ENCODE measurements at regions not wholly inside any gene's neighbourhood (a gene's known extent, or its start where the extent isn't known, plus 50 kb on each side); places are given as distances from the start of the nearest gene placed in this dataset.

DNA sequence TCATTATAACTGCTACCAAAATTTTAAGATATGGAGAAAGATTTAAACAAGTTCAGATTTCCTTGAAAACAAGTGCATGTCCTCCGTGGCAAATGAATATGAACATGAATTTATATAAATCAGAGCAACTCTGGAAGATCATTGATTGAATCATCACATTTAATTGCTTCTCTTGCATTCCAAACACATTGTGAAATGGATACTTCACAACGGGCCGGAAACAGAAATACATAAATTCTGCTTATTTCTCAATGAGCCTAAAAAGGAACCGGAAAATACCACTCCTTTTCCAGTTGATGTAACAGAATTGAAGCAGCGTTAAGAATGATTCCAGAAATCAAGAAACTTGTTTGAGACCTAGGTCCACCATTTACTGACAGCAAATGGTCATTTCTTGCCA, 134.6 kb upstream of the BTN3A2 start:
- peaks cover under 1% of the 10 kb centered on the region for H3K36me3 ChIP-seq (ENCODE audit: control insufficient read depth, insufficient read depth, low read length)
- Mint-ChIP-seq H3K9me3 (ENCODE audit: unreplicated experiment) (no peaks in the 10 kb centered on the region), H3K4me1 (ENCODE audit: low read depth, unreplicated experiment) (no peaks in the 10 kb centered on the region), H3K27me3 (ENCODE audit: insufficient read depth, unreplicated experiment) (no peaks in the 10 kb centered on the region), H3K36me3 (ENCODE audit: insufficient read depth, unreplicated experiment) (peaks cover 48% of the 10 kb centered on the region), H3K4me3 (ENCODE audit: unreplicated experiment) (no peak overlapping the region), H3K27ac (ENCODE audit: unreplicated experiment) (no peak overlapping the region)
- H3K27me3 ChIP-seq (replicated peaks; ENCODE audit: control insufficient read depth, insufficient read depth, low read length): no peaks in the 10 kb centered on the region
- DNase-seq: no peak
- peaks cover 4% of the 10 kb centered on the region; the same call in 1 of the 2 replicates for H3K4me1 ChIP-seq
- H3K4me3 ChIP-seq (ENCODE audit: low read depth, low read length): no peak overlapping the region
- POLR2A ChIA-PET: no interaction called here
- no TSS peak for BruUV-seq (replicated peaks)
- intact Hi-C loops (cut with micrococcal nuclease; ENCODE audit: unreplicated experiment): no loop called here
- TF ChIP-seq, protein P1, sequence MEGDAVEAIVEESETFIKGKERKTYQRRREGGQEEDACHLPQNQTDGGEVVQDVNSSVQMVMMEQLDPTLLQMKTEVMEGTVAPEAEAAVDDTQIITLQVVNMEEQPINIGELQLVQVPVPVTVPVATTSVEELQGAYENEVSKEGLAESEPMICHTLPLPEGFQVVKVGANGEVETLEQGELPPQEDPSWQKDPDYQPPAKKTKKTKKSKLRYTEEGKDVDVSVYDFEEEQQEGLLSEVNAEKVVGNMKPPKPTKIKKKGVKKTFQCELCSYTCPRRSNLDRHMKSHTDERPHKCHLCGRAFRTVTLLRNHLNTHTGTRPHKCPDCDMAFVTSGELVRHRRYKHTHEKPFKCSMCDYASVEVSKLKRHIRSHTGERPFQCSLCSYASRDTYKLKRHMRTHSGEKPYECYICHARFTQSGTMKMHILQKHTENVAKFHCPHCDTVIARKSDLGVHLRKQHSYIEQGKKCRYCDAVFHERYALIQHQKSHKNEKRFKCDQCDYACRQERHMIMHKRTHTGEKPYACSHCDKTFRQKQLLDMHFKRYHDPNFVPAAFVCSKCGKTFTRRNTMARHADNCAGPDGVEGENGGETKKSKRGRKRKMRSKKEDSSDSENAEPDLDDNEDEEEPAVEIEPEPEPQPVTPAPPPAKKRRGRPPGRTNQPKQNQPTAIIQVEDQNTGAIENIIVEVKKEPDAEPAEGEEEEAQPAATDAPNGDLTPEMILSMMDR (IDR thresholded peaks at IDR 0.05; ENCODE audit: insufficient read depth in 1 of 2, low read depth in 1 of 2, low read length in 1 of 2, severe bottlenecking in 1 of 2, unreplicated experiment in 1 of 2): no peak
- CTCF ChIA-PET: no interaction called here
- H3K9me3 ChIP-seq: no peaks in the 10 kb centered on the region

- H3K4me3 Mint-ChIP-seq (ENCODE audit: unreplicated experiment): no peak overlapping the region
- no peak for DNase-seq
- H3K4me1 ChIP-seq: peaks cover 10% of the 10 kb centered on the region; the same call in 1 of the 2 replicates
- H3K4me1 Mint-ChIP-seq (ENCODE audit: low read depth, unreplicated experiment): no peaks in the 10 kb centered on the region
- H3K36me3 ChIP-seq (ENCODE audit: control insufficient read depth, insufficient read depth, low read length): no peaks in the 10 kb centered on the region
- intact Hi-C loops (cut with micrococcal nuclease; ENCODE audit: unreplicated experiment): no loop called here
- H3K27me3 ChIP-seq (replicated peaks; ENCODE audit: control insufficient read depth, insufficient read depth, low read length): no peaks in the 10 kb centered on the region
- no peak overlapping the region for H3K27ac Mint-ChIP-seq (ENCODE audit: unreplicated experiment)
- H3K27me3 Mint-ChIP-seq (ENCODE audit: insufficient read depth, unreplicated experiment): no peaks in the 10 kb centered on the region
- H3K36me3 Mint-ChIP-seq (ENCODE audit: insufficient read depth, unreplicated experiment): peaks cover 49% of the 10 kb centered on the region
- H3K9me3 Mint-ChIP-seq (ENCODE audit: unreplicated experiment): no peaks in the 10 kb centered on the region
- no TSS peak for BruUV-seq (replicated peaks)
- H3K4me3 ChIP-seq (ENCODE audit: low read depth, low read length): no peak overlapping the region
- ChIA-PET CTCF (no interaction called here), POLR2A (no interaction called here)
- H3K9me3 ChIP-seq: no peaks in the 10 kb centered on the region
- TF ChIP-seq, protein P1 (IDR thresholded peaks at IDR 0.05; ENCODE audit: insufficient read depth in 1 of 2, low read depth in 1 of 2, low read length in 1 of 2, severe bottlenecking in 1 of 2, unreplicated experiment in 1 of 2): no peak
Observed at GRCh38 chr6:26231006-26231587, 133.9 kb upstream of the BTN3A2 start.

DNA sequence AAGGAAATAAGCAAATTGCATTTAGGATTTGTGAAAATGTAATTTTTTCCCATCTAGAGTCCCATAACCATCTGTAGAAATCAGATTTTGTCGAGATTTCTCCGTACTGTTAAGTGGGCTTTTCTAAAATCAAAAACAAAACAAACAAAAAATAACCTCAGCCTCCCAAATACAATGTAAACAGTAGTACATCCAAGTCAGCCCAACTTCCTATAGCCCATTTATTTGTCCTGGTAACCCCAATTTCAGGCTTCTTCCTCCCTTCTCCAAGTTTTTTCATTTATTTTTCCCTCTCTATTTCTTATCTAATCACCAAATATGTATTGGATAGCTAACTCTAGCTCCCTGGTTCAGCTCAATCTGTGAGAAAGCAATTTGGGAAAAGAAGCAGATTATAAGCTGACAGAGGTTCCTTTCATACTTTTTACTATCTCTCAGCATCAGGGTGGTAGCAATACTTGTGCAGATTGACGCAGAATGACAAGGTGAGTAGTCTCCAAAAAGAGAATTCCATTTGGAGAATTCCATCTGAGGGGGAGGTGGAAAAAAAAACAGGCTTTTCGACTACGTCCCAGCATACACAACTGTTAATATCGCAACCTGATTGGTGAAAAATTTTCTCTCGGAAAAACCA, 132.6 kb upstream of the BTN3A2 start:
- intact Hi-C loops (cut with micrococcal nuclease; ENCODE audit: unreplicated experiment): no loop called here
- H3K27ac Mint-ChIP-seq (ENCODE audit: unreplicated experiment): no peak overlapping the region
- H3K4me1 Mint-ChIP-seq (ENCODE audit: low read depth, unreplicated experiment): no peaks in the 10 kb centered on the region
- H3K4me3 Mint-ChIP-seq (ENCODE audit: unreplicated experiment): peak overlapping the region; percentile 76
- peaks cover 11% of the 10 kb centered on the region; the same call in 1 of the 2 replicates for H3K4me1 ChIP-seq
- POLR2A ChIA-PET: interaction anchor here (0.6 to 3.0 kb wide), 2 partner anchors 19 to 40 kb away, joined by 3 to 29 read pairs; a partner anchor contains a TSS
- H3K4me3 ChIP-seq (ENCODE audit: low read depth, low read length): no peak overlapping the region
- H3K9me3 Mint-ChIP-seq (ENCODE audit: unreplicated experiment): no peaks in the 10 kb centered on the region
- no TSS peak for BruUV-seq (replicated peaks)
- TF ChIP-seq, protein P1 (IDR thresholded peaks at IDR 0.05; ENCODE audit: insufficient read depth in 1 of 2, low read depth in 1 of 2, low read length in 1 of 2, severe bottlenecking in 1 of 2, unreplicated experiment in 1 of 2): no peak
- no peak for DNase-seq
- CTCF ChIA-PET: no interaction called here
- no peaks in the 10 kb centered on the region for H3K27me3 ChIP-seq (replicated peaks; ENCODE audit: control insufficient read depth, insufficient read depth, low read length)
- no peaks in the 10 kb centered on the region for H3K36me3 ChIP-seq (ENCODE audit: control insufficient read depth, insufficient read depth, low read length)
- no peaks in the 10 kb centered on the region for H3K27me3 Mint-ChIP-seq (ENCODE audit: insufficient read depth, unreplicated experiment)
- H3K9me3 ChIP-seq: no peaks in the 10 kb centered on the region
- H3K36me3 Mint-ChIP-seq (ENCODE audit: insufficient read depth, unreplicated experiment): peaks cover 49% of the 10 kb centered on the region

Measured in Caco-2 (cell line).